Testis (tissue), 2 donors: ENCODE measurements at regions not wholly inside any gene's neighbourhood (a gene's known extent, or its start where the extent isn't known, plus 50 kb on each side); places are given as distances from the start of the nearest gene placed in this dataset.

ENCODE experiments used
- POLR2A ChIP-seq: fragments of 450-650 bp; IDR thresholded peaks from one replicate; pipeline ENCODE4 v1.6.1; 2017; ENCODE audit warnings: antibody characterized with exemption, mild to moderate bottlenecking, moderate library complexity
- TF ChIP-seq, protein P1 (sequence below), 3 experiments: fragments of 450-650 bp in 2 of 3; fragments of 200-600 bp in 1 of 3; sonication (generic) in 1 of 3; IDR thresholded peaks; one replicate each; pipeline ENCODE4 v1.5.1; 2016 to 2019; ENCODE audit warnings: antibody characterized with exemption in 3 of 3, mild to moderate bottlenecking in 2 of 3, moderate library complexity in 1 of 3

DNA sequence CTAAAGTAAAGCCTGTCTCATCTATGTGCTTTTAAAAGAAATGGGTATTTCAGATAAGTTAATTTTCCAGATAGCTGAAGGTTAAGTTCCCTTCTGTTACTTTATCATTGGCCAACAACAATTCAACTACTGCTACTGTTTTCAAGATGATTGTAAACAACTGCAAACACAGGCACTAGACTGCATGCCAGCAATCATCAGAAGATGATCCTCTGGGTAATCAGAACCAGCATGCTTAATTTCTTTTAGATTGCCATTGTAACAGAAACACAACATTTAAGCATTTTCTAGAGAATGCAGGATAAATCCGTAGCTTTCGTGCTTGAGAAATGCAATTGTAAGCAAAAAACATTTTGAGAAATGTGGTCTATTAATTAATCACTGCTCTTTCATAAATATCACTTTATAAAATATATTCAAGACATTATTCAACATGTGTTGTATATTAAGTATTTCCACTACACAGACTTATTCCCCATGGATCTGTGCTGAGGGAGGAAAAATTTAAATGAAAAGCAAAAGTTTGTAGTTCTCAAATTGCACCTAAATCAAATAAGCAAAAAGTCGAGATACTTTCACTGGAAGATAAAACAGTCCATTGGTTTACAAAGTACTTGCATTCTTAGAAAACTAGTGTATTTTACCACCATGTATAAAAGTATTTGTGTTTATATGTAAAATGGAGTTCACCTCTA is 133.7 kb downstream of the ATL2 start:
- TF ChIP-seq, protein P1, sequence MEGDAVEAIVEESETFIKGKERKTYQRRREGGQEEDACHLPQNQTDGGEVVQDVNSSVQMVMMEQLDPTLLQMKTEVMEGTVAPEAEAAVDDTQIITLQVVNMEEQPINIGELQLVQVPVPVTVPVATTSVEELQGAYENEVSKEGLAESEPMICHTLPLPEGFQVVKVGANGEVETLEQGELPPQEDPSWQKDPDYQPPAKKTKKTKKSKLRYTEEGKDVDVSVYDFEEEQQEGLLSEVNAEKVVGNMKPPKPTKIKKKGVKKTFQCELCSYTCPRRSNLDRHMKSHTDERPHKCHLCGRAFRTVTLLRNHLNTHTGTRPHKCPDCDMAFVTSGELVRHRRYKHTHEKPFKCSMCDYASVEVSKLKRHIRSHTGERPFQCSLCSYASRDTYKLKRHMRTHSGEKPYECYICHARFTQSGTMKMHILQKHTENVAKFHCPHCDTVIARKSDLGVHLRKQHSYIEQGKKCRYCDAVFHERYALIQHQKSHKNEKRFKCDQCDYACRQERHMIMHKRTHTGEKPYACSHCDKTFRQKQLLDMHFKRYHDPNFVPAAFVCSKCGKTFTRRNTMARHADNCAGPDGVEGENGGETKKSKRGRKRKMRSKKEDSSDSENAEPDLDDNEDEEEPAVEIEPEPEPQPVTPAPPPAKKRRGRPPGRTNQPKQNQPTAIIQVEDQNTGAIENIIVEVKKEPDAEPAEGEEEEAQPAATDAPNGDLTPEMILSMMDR (IDR thresholded peaks at IDR 0.05): no peak
- TF ChIP-seq POLR2A: no peak
